ENCODE measurements at regions not wholly inside any gene's neighbourhood (a gene's known extent, or its start where the extent isn't known, plus 50 kb on each side); places are given as distances from the start of the nearest gene placed in this dataset.
A peak's percentile ranks its signal among the peaks of the same experiment; 100 is the strongest.

DNA sequence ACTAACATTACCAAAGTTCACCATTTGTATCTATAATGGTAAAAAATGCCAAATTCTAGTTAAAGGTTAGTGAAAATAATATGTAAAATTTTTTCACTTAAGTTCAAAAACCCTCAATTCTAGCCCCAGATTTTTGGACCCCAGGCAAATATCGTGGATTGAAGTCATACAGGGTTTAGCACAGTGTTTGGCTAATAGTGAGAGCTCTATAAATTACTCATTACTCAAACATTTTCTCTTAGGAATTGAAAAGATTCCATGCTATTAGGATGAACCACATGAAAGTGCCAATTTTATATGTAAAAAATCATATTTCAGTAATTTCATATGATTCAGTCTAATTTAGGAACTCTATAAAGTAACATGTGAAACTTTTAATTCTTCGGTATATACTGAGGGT is 170.3 kb upstream of the PREP start:
- Histone ChIP-seq H3K4me3 (no peak overlapping the region), H3K4me2 (no peak overlapping the region), H3K9me3 (no peaks in the 10 kb centered on the region; the same call in 2 of the 3 replicates), H3K27ac (no peak overlapping the region), H3K4me1 (peaks cover 31% of the 10 kb centered on the region)
- no peak for ATAC-seq
- no peak for FAIRE-seq
- TF ChIP-seq PHF8 (IDR thresholded peaks at IDR 0.05; ENCODE audit: borderline replicate concordance, low read depth) = no peak
- CTCF ChIA-PET = interaction anchor here (0.6 kb wide), 1 partner anchor 13 kb away, joined by 3 read pairs; no protein-coding TSS in a partner anchor
- 50% methylated on average over 2 of the region's 2 CpGs for WGBS (ENCODE audit: missing lambda C conversion rate)
- POLR2A ChIA-PET = no interaction called here
- no peak for DNase-seq (ENCODE audit: low read depth in 1 of 2, low spot score in 1 of 2)

DNA sequence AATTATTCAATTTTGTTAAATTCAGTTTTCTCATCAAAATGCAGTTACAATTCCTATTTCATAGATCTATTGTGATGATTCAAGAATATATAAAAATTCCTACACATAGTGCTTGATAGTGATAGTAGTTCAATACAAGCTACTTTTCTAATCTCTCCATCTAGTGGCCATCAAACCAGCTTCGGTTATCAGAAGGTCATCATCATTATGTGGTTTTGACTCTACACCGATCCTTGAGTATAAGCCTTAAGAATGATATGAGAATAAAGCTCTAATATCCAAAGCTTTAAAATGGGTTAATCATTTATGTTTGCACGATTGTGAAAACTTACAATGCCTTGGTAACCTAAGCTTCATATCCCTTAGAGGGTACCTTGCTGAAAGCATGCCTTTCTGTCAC is 167.5 kb upstream of the PREP start:
- no peak for DNase-seq (ENCODE audit: low read depth in 1 of 2, low spot score in 1 of 2)
- no peaks in the 10 kb centered on the region; the same call in 2 of the 3 replicates for H3K9me3 ChIP-seq
- ATAC-seq = peak in 1 of 2 experiments; percentile 42; a peak in 2 of 6 replicates
- no peak overlapping the region for H3K4me3 ChIP-seq
- peak overlapping the region; percentile 26 to 72 for H3K27ac ChIP-seq
- FAIRE-seq = no peak
- ChIA-PET POLR2A (interaction anchor here (0.6 to 1.1 kb wide), 2 partner anchors 29 to 412 kb away, joined by 3 to 4 read pairs; no protein-coding TSS in a partner anchor), CTCF (interaction anchor here (2.0 kb wide), 1 partner anchor 12 kb away, joined by 6 read pairs; no protein-coding TSS in a partner anchor)
- peak overlapping the region; percentile 48 for H3K4me2 ChIP-seq
- peaks cover 31% of the 10 kb centered on the region for H3K4me1 ChIP-seq
- WGBS (ENCODE audit: missing lambda C conversion rate) = 52% methylated on average over 3 of the region's 3 CpGs
- TF ChIP-seq RCOR1 (IDR thresholded peaks at IDR 0.05; ENCODE audit: low read depth, low read length) (no peak), JUNB (IDR thresholded peaks at IDR 0.05) (no peak), EP300 (IDR thresholded peaks at IDR 0.05) (no peak), ZNF302 (CRISPR knock-in tag; IDR thresholded peaks at IDR 0.05) (no peak), SMC3 (IDR thresholded peaks at IDR 0.05) (no peak), ESRRA (IDR thresholded peaks at IDR 0.05; ENCODE audit: borderline replicate concordance, low read length) (no peak), NR3C1 (IDR thresholded peaks at IDR 0.05) (no peak), POLR2AphosphoS2 (conservative IDR thresholded peaks at IDR 0.05; ENCODE audit: low read length) (no peak), TP53 (CRISPR knock-in tag; IDR thresholded peaks at IDR 0.05) (no peak), CEBPB (IDR thresholded peaks at IDR 0.05) (no peak)
- TF ChIP-seq, protein P1, sequence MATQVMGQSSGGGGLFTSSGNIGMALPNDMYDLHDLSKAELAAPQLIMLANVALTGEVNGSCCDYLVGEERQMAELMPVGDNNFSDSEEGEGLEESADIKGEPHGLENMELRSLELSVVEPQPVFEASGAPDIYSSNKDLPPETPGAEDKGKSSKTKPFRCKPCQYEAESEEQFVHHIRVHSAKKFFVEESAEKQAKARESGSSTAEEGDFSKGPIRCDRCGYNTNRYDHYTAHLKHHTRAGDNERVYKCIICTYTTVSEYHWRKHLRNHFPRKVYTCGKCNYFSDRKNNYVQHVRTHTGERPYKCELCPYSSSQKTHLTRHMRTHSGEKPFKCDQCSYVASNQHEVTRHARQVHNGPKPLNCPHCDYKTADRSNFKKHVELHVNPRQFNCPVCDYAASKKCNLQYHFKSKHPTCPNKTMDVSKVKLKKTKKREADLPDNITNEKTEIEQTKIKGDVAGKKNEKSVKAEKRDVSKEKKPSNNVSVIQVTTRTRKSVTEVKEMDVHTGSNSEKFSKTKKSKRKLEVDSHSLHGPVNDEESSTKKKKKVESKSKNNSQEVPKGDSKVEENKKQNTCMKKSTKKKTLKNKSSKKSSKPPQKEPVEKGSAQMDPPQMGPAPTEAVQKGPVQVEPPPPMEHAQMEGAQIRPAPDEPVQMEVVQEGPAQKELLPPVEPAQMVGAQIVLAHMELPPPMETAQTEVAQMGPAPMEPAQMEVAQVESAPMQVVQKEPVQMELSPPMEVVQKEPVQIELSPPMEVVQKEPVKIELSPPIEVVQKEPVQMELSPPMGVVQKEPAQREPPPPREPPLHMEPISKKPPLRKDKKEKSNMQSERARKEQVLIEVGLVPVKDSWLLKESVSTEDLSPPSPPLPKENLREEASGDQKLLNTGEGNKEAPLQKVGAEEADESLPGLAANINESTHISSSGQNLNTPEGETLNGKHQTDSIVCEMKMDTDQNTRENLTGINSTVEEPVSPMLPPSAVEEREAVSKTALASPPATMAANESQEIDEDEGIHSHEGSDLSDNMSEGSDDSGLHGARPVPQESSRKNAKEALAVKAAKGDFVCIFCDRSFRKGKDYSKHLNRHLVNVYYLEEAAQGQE (IDR thresholded peaks at IDR 0.05) = no peak
- TF ChIP-seq, protein P2, sequence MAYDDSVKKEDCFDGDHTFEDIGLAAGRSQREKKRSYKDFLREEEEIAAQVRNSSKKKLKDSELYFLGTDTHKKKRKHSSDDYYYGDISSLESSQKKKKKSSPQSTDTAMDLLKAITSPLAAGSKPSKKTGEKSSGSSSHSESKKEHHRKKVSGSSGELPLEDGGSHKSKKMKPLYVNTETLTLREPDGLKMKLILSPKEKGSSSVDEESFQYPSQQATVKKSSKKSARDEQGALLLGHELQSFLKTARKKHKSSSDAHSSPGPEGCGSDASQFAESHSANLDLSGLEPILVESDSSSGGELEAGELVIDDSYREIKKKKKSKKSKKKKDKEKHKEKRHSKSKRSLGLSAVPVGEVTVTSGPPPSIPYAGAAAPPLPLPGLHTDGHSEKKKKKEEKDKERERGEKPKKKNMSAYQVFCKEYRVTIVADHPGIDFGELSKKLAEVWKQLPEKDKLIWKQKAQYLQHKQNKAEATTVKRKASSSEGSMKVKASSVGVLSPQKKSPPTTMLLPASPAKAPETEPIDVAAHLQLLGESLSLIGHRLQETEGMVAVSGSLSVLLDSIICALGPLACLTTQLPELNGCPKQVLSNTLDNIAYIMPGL (CRISPR knock-in tag; IDR thresholded peaks at IDR 0.05; ENCODE audit: borderline replicate concordance) = no peak

DNA sequence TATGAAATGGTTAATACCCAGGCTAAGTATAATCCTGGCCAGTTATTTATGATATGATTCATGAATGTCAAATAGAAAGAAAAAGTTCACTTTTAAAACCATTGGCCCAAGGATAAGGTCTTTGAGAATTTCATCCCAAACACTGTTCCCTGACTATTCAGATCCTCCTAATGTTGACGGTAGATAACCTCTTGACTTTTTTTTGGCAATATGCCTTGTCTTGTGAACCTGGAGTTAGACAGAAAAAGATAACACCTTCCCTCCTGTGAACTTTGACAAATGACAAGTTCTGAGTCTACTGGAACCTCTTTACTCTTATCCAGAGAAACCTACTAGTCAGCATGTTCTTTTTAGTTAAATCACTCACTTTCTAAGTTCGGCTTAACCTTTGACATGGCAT is 166.8 kb upstream of the PREP start:
- peak; percentile 70 to 93 for ATAC-seq
- POLR2A ChIA-PET = interaction anchor here (0.6 to 1.1 kb wide), 2 partner anchors 29 to 518 kb away, joined by 3 to 6 read pairs; no protein-coding TSS in a partner anchor
- TF ChIP-seq FOSL2 (IDR thresholded peaks at IDR 0.05) (peak; percentile 49), FOSL2 (CRISPR knock-in tag; IDR thresholded peaks at IDR 0.05) (peak; percentile 72), CBX8 (IDR thresholded peaks at IDR 0.05) (no peak), HOXB5 (CRISPR knock-in tag; IDR thresholded peaks at IDR 0.05) (no peak), RNF2 (IDR thresholded peaks at IDR 0.05; ENCODE audit: borderline replicate concordance, low read depth) (no peak), ESRRA (IDR thresholded peaks at IDR 0.05; ENCODE audit: borderline replicate concordance, low read length) (no peak), SMC3 (IDR thresholded peaks at IDR 0.05) (no peak; the same call in 2 of the 3 replicates), HOXA7 (CRISPR knock-in tag; IDR thresholded peaks at IDR 0.05) (no peak), CHD4 (IDR thresholded peaks at IDR 0.05; ENCODE audit: borderline replicate concordance) (no peak), EP300 (IDR thresholded peaks at IDR 0.05) (peak; percentile 43 to 53; a peak in 1 of 5 replicates), RAD21 (conservative IDR thresholded peaks at IDR 0.05 in 1 of 2, IDR thresholded peaks at IDR 0.05 in 1 of 2) (peak; percentile 30 to 40; a peak in 3 of 5 replicates), RCOR1 (IDR thresholded peaks at IDR 0.05; ENCODE audit: low read depth, low read length) (no peak), JUNB (IDR thresholded peaks at IDR 0.05) (peak; percentile 82), HEYL (CRISPR knock-in tag; IDR thresholded peaks at IDR 0.05) (no peak)
- TF ChIP-seq, protein P3, sequence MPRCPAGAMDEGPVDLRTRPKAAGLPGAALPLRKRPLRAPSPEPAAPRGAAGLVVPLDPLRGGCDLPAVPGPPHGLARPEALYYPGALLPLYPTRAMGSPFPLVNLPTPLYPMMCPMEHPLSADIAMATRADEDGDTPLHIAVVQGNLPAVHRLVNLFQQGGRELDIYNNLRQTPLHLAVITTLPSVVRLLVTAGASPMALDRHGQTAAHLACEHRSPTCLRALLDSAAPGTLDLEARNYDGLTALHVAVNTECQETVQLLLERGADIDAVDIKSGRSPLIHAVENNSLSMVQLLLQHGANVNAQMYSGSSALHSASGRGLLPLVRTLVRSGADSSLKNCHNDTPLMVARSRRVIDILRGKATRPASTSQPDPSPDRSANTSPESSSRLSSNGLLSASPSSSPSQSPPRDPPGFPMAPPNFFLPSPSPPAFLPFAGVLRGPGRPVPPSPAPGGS (IDR thresholded peaks at IDR 0.05) = peak; percentile 65; the same call in 1 of the 3 replicates
- TF ChIP-seq, protein P4, sequence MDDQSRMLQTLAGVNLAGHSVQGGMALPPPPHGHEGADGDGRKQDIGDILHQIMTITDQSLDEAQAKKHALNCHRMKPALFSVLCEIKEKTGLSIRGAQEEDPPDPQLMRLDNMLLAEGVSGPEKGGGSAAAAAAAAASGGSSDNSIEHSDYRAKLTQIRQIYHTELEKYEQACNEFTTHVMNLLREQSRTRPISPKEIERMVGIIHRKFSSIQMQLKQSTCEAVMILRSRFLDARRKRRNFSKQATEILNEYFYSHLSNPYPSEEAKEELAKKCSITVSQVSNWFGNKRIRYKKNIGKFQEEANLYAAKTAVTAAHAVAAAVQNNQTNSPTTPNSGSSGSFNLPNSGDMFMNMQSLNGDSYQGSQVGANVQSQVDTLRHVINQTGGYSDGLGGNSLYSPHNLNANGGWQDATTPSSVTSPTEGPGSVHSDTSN (IDR thresholded peaks at IDR 0.05) = no peak
- TF ChIP-seq, protein P5, sequence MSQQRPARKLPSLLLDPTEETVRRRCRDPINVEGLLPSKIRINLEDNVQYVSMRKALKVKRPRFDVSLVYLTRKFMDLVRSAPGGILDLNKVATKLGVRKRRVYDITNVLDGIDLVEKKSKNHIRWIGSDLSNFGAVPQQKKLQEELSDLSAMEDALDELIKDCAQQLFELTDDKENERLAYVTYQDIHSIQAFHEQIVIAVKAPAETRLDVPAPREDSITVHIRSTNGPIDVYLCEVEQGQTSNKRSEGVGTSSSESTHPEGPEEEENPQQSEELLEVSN (IDR thresholded peaks at IDR 0.05; ENCODE audit: borderline replicate concordance, low read depth) = no peak

More for the DNA sequence above, 166.8 kb upstream of the PREP start:
- Histone ChIP-seq H3K9me3 (no peaks in the 10 kb centered on the region; the same call in 2 of the 3 replicates), H3K4me2 (peak overlapping the region; percentile 48), H3K4me3 (no peak overlapping the region), H3K27ac (peak overlapping the region; percentile 26 to 72), H3K4me1 (peaks cover 31% of the 10 kb centered on the region)
- CTCF ChIA-PET = interaction anchor here (0.9 to 2.0 kb wide), 2 partner anchors 13 to 15 kb away, joined by 3 to 6 read pairs; no protein-coding TSS in a partner anchor
- DNase-seq (ENCODE audit: low read depth in 1 of 2, low spot score in 1 of 2) = peak in 1 of 2 experiments; percentile 86
- FAIRE-seq = peak; percentile 7
- WGBS (ENCODE audit: missing lambda C conversion rate) = 9% methylated on average over 2 of the region's 2 CpGs
